ENCODE measurements at regions not wholly inside any gene's neighbourhood (a gene's known extent, or its start where the extent isn't known, plus 50 kb on each side); places are given as distances from the start of the nearest gene placed in this dataset.

- H3K9me3 Mint-ChIP-seq, result no peaks in the 10 kb centered on the region
- no peak overlapping the region for H3K4me3 Mint-ChIP-seq
- peak overlapping the region in 2 of 3 experiments; percentile 4 to 46 for H3K27ac Mint-ChIP-seq
- no peaks in the 10 kb centered on the region for H3K27me3 Mint-ChIP-seq (ENCODE audit: low read depth)
- H3K36me3 Mint-ChIP-seq (ENCODE audit: low read depth), result no peaks in the 10 kb centered on the region
- H3K4me1 Mint-ChIP-seq, result peaks cover 26% of the 10 kb centered on the region
- no peak for TF ChIP-seq CTCF (IDR thresholded peaks at IDR 0.05; ENCODE audit: unreplicated experiment in 3 of 3)
Measured at GRCh38 chr7:17548014-17548653, 249.7 kb downstream of the AHR start.

GRCh38 chr7:17549406-17549805, 251.0 kb downstream of the AHR start:
- Mint-ChIP-seq H3K4me3 (no peak overlapping the region), H3K9me3 (no peaks in the 10 kb centered on the region), H3K36me3 (ENCODE audit: low read depth) (no peaks in the 10 kb centered on the region), H3K27ac (no peak overlapping the region), H3K27me3 (ENCODE audit: low read depth) (no peaks in the 10 kb centered on the region), H3K4me1 (peaks cover 17% of the 10 kb centered on the region)
- no peak for TF ChIP-seq CTCF (IDR thresholded peaks at IDR 0.05; ENCODE audit: unreplicated experiment in 3 of 3)

GRCh38 chr7:17552373-17552772, 253.9 kb downstream of the AHR start:
- no peak for TF ChIP-seq CTCF (IDR thresholded peaks at IDR 0.05; ENCODE audit: unreplicated experiment in 3 of 3)
- Mint-ChIP-seq H3K4me3 (no peak overlapping the region), H3K36me3 (ENCODE audit: low read depth) (no peaks in the 10 kb centered on the region), H3K9me3 (no peaks in the 10 kb centered on the region), H3K27ac (no peak overlapping the region), H3K4me1 (peaks cover 12% of the 10 kb centered on the region), H3K27me3 (ENCODE audit: low read depth) (no peaks in the 10 kb centered on the region)

- no peaks in the 10 kb centered on the region for H3K27me3 Mint-ChIP-seq (ENCODE audit: low read depth)
- H3K4me1 Mint-ChIP-seq, result peaks cover 18% of the 10 kb centered on the region
- no peaks in the 10 kb centered on the region for H3K9me3 Mint-ChIP-seq
- no peak for TF ChIP-seq CTCF (IDR thresholded peaks at IDR 0.05; ENCODE audit: unreplicated experiment in 3 of 3)
- H3K36me3 Mint-ChIP-seq (ENCODE audit: low read depth), result no peaks in the 10 kb centered on the region
- no peak overlapping the region for H3K27ac Mint-ChIP-seq
- no peak overlapping the region for H3K4me3 Mint-ChIP-seq
Measured at GRCh38 chr7:17552952-17553351, 254.5 kb downstream of the AHR start.

- TF ChIP-seq CTCF (IDR thresholded peaks at IDR 0.05; ENCODE audit: unreplicated experiment in 3 of 3), result no peak
- peaks cover 26% of the 10 kb centered on the region for H3K4me1 Mint-ChIP-seq
- H3K9me3 Mint-ChIP-seq, result no peaks in the 10 kb centered on the region
Measured at GRCh38 chr7:17554341-17555015, 256.0 kb downstream of the AHR start.

More at GRCh38 chr7:17554341-17555015, 256.0 kb downstream of the AHR start:
- Mint-ChIP-seq H3K27me3 (ENCODE audit: low read depth) (no peaks in the 10 kb centered on the region), H3K36me3 (ENCODE audit: low read depth) (no peaks in the 10 kb centered on the region), H3K27ac (no peak overlapping the region), H3K4me3 (no peak overlapping the region)

Data from nephron (organoid).